MCF 10A (cell line): ENCODE measurements at regions not wholly inside any gene's neighbourhood (a gene's known extent, or its start where the extent isn't known, plus 50 kb on each side); places are given as distances from the start of the nearest gene placed in this dataset.

Experiments used
- BruUV-seq: library from RNA; stranded (reverse); fragments of 400-500 nt; replicated peaks from 2 replicates; lab custom pipeline; 2021; lab: Mats Ljungman, UMichigan
- CTCF ChIA-PET: fragments of 300-600 bp; sonication (Branson Sonifier 250); formaldehyde crosslinking; extraction: SDS; loops from one replicate; lab custom pipeline; 2021; ENCODE audit warnings: antibody characterized with exemption, inconsistent platforms; lab: Yijun Ruan, JAX
- POLR2A ChIA-PET: fragments of 300-600, 350-650 bp; sonication (Branson Sonifier 250); formaldehyde crosslinking; extraction: SDS; loops from one replicate; lab custom pipeline; 2020; ENCODE audit warnings: antibody characterized with exemption, inconsistent platforms; lab: Yijun Ruan, JAX
- DNase-seq: peaks from one replicate; pipeline ENCODE4 v3.0.0-alpha.2; 2018; ENCODE audit not compliant: unreplicated experiment
- H3K27ac Mint-ChIP-seq: one replicate; pipeline ENCODE4 v1.8.0; 2022; ENCODE audit warnings: mild to moderate bottlenecking, low read depth, mixed read lengths; ENCODE audit not compliant: unreplicated experiment
- H3K27me3 Mint-ChIP-seq: one replicate; pipeline ENCODE4 v1.8.0; 2022; ENCODE audit warnings: mixed read lengths; ENCODE audit not compliant: insufficient read depth, unreplicated experiment
- H3K36me3 Mint-ChIP-seq: one replicate; pipeline ENCODE4 v1.8.0; 2022; ENCODE audit warnings: mild to moderate bottlenecking, moderate library complexity, mixed read lengths; ENCODE audit not compliant: insufficient read depth, unreplicated experiment
- H3K4me1 Mint-ChIP-seq: one replicate; pipeline ENCODE4 v1.8.0; 2022; ENCODE audit warnings: mixed read lengths; ENCODE audit not compliant: insufficient read depth, unreplicated experiment
- H3K4me3 Mint-ChIP-seq: one replicate; pipeline ENCODE4 v1.8.0; 2022; ENCODE audit warnings: mild to moderate bottlenecking, moderate library complexity, mixed read lengths; ENCODE audit not compliant: unreplicated experiment
- H3K9me3 Mint-ChIP-seq: one replicate; pipeline ENCODE4 v1.8.0; 2022; ENCODE audit warnings: mixed read lengths; ENCODE audit not compliant: unreplicated experiment
- CTCF ChIP-seq: fragments of 200-600 bp; IDR thresholded peaks from one replicate; pipeline ENCODE4 v1.8.0; 2022; ENCODE audit warnings: antibody characterized with exemption, mild to moderate bottlenecking; ENCODE audit not compliant: unreplicated experiment
- intact Hi-C: fragments of 100-400 bp; cut with micrococcal nuclease; formaldehyde crosslinking; loops from 2 replicates; pipeline ENCODE4 v1.14.1; 2022

- DNase-seq, result no peak
- Mint-ChIP-seq H3K4me1 (no peaks in the 10 kb centered on the region), H3K9me3 (no peaks in the 10 kb centered on the region), H3K36me3 (no peaks in the 10 kb centered on the region), H3K4me3 (no peak overlapping the region), H3K27ac (no peak overlapping the region), H3K27me3 (no peaks in the 10 kb centered on the region)
- intact Hi-C loops, result no loop called here
- BruUV-seq, result no TSS peak
- no peak for TF ChIP-seq CTCF
- ChIA-PET POLR2A (no interaction called here), CTCF (interaction anchor here (0.6 kb wide), 1 partner anchor 694 kb away, joined by 3 read pairs; no protein-coding TSS in a partner anchor)
These were observed 391.3 kb downstream of the FLRT2 start for GRCh38 chr14:85921241-85921640.

GRCh38 chr14:85917716-85918115, 387.8 kb downstream of the FLRT2 start:
- H3K9me3 Mint-ChIP-seq, result no peaks in the 10 kb centered on the region
- intact Hi-C loops, result no loop called here
- TF ChIP-seq CTCF, result no peak
- H3K27me3 Mint-ChIP-seq, result no peaks in the 10 kb centered on the region
- peaks cover 15% of the 10 kb centered on the region for H3K4me1 Mint-ChIP-seq
- H3K27ac Mint-ChIP-seq, result no peak overlapping the region
- no peak for DNase-seq
- H3K4me3 Mint-ChIP-seq, result no peak overlapping the region
- no peaks in the 10 kb centered on the region for H3K36me3 Mint-ChIP-seq
- ChIA-PET POLR2A (no interaction called here), CTCF (interaction anchor here (0.6 to 1.1 kb wide), 2 partner anchors 11 to 900 kb away, joined by 3 to 6 read pairs; no protein-coding TSS in a partner anchor)
- no TSS peak for BruUV-seq

- Mint-ChIP-seq H3K36me3 (no peaks in the 10 kb centered on the region), H3K27ac (no peak overlapping the region), H3K27me3 (no peaks in the 10 kb centered on the region), H3K9me3 (no peaks in the 10 kb centered on the region), H3K4me1 (peaks cover 15% of the 10 kb centered on the region), H3K4me3 (no peak overlapping the region)
- ChIA-PET CTCF (interaction anchor here (0.7 kb wide), 1 partner anchor 304 kb away, joined by 3 read pairs; no protein-coding TSS in a partner anchor), POLR2A (interaction anchor here (0.7 kb wide), 1 partner anchor 1439 kb away, joined by 5 read pairs; no protein-coding TSS in a partner anchor)
- BruUV-seq, result no TSS peak
- no peak for TF ChIP-seq CTCF
- intact Hi-C loops, result no loop called here
- DNase-seq, result no peak
These were observed 385.8 kb downstream of the FLRT2 start for GRCh38 chr14:85915711-85916110.

GRCh38 chr14:85912141-85912540, 382.2 kb downstream of the FLRT2 start:
- no peak for DNase-seq
- no peak for TF ChIP-seq CTCF
- H3K36me3 Mint-ChIP-seq, result no peaks in the 10 kb centered on the region
- H3K4me3 Mint-ChIP-seq, result no peak overlapping the region
- no peaks in the 10 kb centered on the region for H3K9me3 Mint-ChIP-seq
- BruUV-seq, result no TSS peak
- no peak overlapping the region for H3K27ac Mint-ChIP-seq
- H3K4me1 Mint-ChIP-seq, result peaks cover 24% of the 10 kb centered on the region
- intact Hi-C loops, result no loop called here
- no peaks in the 10 kb centered on the region for H3K27me3 Mint-ChIP-seq
- CTCF ChIA-PET, result interaction anchor here (0.7 kb wide), 1 partner anchor 1249 kb away, joined by 3 read pairs; no protein-coding TSS in a partner anchor
- POLR2A ChIA-PET, result no interaction called here
